ENCODE measurements at regions not wholly inside any gene's neighbourhood (a gene's known extent, or its start where the extent isn't known, plus 50 kb on each side); places are given as distances from the start of the nearest gene placed in this dataset.

DNA sequence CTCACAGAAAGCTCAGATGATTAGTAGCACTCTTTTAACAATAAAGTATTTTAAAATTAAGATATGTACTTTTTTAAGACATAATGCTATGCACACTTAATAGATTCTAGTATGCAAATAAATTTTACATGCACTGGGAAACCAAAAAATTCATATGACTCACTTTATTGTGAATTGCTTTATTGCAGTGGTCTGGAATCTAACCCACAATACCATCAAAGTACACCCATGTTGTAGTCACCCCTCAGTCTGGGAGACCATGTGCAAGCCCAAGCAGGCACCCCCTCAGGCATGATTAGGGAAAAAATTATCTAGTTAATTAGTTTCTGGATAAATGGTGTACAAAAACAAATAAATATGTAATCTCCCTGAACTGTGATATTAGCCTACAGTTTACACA is 649.0 kb upstream of the HS6ST1 start:
- DNase-seq: no peak

DNA sequence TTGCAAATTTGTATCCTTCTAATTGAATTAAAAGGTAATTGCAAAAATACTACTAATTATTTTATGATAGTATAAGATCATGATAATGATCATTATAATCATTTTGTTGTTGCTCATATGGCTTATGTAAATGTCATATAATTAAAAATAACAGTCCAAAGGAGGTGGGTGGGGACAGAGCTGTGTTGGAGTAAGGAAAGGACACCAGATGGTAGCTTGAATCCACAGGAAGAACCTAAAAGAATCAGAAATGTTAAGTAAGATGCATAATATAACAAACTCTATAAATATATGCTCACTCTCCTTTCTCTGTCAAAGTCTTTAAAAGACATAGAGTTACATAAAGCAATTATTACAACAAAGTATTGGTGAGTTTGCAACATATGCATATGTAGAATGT is 650.7 kb upstream of the HS6ST1 start:
- no peak for DNase-seq

DNA sequence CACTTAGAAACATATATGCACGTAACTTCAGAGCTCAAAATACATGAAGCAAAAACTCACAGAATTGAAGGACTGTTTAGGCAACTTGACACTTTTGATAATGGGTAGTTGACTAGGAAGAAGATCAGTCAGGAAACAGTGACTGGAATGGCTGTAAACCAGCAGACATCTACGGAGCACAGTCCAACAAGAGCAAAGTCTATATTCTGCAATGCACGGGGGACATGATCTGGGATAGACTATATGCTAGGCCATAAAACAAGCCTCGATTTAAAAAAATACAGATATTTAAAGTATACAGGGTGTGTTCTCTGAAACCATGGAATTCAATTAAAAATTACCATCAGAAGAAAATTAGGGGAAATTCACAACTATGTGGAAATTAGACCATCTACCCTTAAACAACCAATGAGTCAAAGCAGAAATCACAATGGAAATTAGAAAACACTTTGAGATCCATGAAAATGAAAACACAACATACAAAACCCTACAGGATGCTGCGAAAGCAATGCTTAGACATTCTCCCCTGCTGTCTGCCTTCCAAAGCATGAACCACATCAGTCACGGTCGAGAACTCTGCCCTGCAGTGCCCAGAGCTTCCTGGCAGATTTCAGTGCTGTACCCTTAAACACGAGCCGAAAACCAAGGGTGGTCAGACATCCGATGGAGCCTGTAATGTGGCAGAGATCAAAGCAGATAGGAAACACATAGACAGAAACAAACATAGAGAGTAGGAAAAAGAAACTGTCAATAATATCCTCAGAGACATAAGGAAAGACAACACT is 651.9 kb upstream of the HS6ST1 start:
- DNase-seq: no peak

DNA sequence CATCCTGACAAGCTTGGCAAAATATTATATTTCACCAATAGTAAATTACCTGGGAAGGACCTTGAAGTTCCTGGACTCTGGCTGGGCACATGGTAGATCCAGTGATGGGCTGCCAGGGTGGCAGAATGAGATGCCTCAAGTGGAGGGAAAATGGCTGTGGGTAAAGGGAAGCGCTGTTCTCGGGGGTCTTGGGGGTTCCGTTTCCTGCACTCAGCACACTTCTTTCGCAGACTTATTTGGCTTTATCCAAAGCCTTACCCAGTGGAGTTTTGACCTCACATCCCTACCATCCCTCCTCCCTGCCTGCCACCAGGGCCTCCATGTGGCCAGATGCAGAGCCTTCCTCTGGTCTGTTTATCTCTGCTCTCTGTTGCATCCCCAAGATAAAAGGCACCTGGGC is 654.9 kb upstream of the HS6ST1 start:
- DNase-seq: no peak

DNA sequence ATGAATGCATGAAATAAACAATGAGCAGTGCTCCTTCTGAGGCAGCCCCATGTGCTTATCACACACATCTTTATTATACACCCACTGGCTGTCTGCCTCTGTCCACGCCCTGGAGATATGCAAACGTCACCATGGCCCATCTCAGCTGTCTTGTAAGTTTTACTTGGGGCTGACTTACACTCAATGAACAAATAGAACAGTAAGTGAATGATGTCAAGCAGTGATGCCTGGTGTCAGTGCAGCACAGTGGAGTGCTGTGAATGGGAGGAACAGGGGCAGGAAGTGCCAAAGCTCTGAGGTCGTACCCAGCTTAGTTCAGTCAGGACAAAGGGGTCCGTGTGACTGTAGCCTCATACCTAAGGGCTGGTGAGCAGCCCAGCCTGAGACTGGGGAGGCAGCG is 659.5 kb upstream of the HS6ST1 start:
- no peak for DNase-seq

DNA sequence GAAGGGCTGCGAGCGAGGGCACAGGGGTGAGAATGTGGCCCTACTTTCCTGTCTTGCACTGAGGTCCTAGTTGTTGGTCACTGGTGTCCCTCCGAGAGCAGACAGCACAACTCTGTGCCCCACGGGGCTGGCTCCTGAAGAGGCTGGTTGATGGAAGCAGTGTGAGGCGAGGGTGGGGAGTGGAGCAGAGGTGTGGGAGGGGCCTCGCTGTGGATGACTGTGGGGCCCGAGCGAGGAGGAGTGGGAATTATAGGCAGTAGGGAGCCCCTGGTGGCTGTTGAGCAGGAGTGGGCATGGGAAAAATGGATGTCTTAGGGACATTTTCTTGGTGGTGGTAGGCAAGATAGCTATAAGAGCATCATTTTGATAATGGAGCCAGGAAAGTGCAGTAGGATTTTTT is 660.5 kb upstream of the HS6ST1 start:
- DNase-seq: no peak

DNA sequence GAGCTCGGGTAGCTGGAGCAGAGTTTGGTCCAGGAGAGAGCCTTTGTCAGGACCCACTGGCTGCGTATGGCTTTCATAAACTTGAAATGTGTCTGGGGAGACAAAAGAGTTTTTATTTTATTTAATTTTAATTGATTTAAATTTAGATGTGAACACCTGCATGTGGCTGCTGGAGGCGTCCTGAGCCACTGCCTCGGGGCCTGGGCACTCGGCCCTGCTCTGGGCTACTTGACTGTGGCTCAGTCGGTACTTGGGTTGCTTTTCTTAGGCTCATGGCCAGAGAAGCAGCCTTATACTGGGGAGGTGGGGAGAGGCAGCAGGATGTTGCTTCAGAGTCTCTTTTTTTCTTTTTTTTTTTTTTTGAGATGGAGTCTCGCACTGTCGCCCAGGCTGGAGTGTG is 661.8 kb upstream of the HS6ST1 start:
- DNase-seq: no peak

DNA sequence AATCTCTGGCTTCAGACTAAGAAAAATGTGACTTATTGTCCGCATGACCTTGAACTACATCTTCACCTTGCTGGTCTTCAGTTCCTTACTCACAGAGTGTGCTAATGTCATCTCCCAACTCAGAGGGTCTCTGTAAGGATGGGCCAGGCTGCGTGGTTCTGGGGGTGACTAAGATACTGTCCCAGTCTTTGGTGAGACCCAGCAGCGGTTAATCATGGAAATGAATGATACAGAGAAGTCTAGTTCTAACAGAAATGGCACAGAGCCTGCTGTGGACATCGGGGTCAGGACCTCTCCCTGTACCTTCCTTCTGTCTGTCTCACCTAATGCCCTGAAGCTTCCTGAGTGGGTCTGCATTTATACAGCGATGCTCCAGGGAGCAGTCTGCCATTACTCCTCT is 662.7 kb upstream of the HS6ST1 start:
- DNase-seq: no peak

DNA sequence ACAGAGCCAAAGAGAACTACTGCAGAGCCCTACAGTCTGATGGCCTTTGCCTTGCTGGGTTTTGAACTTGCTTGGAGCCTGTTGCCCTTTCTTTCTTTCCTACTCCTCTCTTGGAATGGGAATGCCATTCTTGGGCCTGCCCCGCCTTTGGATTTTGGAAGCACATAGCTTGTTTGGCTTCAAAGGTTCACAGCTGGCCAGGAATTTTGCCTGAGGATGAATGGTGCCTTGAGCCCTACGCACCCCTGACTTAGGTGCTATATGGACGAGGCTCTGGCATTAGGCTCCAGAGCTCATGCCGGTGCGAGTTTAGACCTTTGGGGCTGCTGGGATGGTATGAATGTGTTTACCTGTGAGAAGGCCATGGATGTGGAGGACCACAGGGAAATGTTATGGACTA is 663.3 kb upstream of the HS6ST1 start:
- DNase-seq: no peak

DNA sequence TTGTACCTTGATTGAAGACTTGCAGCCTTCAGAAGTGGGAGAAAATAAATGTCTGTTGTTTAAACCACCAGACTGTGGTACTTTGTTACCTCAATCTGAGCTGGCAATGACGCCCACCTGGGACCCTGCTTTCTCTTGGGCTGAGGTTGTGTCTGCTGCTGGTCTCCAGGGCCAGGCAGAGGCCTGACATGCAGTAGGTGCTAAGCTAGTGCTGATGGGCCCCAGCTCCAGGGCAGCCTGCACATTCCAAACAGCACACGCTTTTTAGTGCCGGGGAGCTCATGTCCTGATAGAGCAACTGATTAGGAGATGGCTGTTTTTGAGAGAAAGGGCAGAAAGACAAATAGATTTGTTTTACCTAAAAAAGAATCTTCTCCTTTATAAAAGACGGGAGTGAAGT is 664.0 kb upstream of the HS6ST1 start:
- no peak for DNase-seq

DNA sequence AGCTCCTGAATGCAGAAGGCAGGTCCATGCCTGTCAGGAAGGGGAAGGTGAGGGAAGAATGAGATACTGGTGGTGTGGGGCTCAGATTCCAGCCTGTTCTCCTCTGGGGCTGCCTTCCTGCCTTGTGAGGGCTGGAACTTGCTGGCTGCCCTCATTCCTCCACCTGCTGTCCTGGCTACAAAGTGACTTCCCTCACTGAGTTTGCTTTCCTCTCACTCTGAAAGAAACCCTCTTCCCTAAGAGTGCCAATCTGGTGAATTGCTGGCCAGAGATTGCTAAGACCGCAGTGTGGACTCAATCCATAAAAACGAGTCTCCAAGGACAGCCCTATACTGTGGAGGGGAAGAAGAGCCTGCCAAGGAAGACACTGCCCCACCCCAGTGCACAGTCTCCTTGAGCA is 664.4 kb upstream of the HS6ST1 start:
- no peak for DNase-seq

DNA sequence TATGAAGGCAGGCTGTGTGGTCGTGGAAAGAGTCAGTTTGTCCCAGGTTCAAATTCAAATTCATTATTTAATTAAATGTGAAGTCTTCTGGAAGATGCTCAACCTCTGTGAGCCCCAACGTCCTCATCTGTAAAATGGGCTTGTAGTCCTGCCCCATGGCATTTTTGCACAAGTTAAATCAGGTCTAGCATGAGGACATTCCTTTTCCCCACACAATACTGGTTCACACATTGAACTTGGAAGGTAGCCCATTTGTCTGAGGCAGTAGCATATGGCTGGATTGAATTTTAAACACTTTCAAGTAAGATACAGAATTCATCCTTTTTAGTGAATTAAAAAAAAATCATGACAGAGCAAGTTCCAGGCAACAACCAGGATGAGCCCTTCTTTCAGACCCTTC is 665.4 kb upstream of the HS6ST1 start:
- no peak for DNase-seq

DNA sequence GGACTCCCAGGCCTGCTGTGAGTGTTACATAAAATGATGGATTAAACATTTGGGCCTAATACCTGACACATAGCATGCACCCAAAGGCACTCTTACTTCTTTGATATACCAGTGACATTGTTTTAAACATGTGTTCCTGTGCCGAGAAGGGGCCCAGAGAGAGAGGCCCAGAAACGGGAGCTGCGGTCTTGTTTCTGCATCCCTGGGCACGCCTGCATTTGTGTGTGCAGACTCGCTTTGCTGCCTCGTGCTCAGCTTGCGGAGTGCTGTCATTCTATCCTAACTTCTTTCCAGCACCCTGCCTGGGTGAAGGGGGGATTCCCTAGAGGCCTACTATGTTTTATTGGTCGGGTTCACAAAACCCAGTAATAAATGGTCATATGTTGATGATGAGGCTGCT is 666.2 kb upstream of the HS6ST1 start:
- DNase-seq: no peak

DNA sequence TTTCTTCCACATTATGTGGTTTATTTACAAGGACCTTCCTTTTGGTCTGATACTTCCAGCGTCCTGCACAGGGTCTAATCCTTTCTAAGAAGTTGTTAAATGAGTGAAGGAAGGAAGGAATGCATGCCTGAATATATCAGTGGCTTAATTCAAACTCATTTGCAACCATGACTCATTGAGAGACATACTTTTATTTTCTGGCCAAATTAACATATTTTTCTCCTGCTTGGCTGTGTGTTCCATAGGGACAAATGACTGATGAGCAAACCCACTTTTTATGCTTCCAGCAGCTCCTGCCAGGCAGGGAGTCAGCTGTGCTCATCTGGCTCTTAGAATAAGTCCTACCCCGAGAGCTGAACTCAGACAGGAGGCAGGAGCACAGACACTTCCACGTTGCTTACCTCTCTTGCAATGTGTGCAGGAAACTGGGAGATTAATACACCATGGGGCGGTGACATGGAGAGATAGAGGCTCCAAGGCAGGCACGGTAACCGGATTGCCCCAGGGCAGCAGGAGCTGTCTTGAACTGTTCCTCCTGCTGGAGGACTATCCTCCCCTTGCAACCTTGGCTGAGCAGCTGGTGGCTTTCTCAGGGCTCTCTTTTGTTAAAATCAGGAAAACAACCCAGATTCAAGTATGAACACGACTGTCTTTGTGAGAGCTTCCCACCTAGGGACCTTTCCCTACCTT is 667.5 kb upstream of the HS6ST1 start:
- DNase-seq: no peak

DNA sequence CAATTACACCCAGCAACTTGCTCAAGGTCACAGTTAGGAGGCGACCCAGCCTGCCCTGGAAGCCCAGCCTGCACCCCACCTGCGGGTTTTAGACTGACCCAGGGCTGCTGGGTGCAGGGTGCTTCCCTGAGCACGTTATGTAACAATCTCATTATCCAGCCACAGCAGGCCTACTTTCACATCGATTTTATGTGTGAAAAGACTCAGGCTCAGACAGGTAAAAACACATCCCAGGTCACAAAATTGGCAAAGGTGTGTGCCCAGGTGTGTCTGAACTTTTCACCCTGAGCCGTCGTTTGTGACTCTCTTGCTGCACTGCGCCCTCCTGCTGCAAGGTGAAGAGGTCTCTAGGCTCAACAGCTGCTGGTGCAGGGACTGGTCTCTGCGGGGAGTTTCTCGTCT is 668.2 kb upstream of the HS6ST1 start:
- DNase-seq: no peak

DNA sequence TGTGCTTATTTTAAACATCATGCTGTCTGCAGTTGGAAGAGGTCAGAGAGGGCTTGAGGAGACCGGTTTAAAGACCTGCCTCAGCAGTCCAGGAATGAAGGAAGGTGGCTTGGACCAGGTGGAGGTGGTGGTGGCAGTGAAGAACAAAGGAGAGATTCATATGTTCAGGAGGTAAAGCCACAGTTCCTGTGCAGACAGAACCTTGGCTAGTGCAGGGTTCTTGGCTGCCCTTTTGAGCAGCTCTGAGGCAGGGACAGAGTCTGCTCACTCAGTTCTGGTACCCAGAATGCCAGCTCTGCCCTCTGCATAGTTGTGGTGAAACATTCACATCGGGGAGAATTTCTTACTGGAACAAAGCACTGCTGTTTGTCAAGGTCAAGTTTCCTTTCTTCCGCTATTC is 669.7 kb upstream of the HS6ST1 start:
- no peak for DNase-seq

DNA sequence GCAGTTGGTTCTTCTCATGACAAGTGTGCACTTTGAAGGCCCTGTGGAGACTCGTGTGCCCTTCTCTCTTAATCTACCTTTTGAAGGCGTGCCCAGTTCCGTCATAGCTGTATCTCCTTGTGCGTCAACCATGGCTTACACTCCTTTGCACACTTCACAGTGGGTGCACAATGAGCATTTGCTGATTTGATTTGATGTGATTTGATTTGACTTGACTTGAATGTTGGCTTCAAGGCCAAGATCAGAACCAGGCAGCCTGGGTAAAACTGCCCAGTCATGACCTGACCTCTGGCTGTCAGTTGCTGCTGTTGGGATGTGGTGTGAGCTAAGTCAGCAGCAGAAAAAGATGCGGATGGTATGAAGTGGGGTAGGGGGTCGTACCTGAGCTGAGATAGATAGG is 670.3 kb upstream of the HS6ST1 start:
- no peak for DNase-seq

DNA sequence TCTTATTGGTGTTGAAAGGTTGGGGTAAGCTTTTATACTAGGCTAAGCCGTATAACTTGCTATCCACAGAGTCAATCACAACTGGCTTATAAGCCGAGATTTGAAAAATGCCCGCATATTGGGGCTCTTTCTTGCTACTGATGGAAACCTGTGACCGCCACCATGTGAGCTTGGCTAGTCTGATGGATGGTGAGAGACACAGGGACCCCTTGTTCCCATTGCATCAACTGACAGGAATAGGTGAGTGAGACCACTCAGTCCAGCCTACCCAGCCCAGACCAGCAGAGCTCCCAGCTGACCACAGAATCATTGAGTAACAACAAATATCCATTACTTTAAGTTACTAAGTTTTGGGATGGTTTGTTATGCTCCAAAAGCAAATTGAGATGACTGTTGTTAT is 676.4 kb upstream of the HS6ST1 start:
- no peak for DNase-seq

DNA sequence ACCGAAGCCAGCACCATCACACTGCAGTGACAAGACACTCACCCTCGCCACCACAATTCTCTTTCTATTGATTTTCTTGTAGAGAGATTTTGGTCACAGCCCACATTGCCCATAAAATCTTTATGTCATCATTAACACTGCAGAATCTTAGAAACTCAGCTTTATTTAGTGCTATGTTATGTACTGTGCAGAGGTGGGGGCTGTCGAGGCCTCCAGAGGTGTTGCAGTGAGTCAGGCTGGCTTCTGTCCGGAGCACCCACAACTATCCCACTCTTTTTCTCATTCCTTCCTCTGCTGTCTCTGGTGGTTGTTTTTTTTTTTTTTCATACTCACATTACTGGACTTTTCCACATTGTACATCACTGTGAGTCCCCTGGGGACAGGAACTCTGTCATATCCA is 677.4 kb upstream of the HS6ST1 start:
- no peak for DNase-seq

DNA sequence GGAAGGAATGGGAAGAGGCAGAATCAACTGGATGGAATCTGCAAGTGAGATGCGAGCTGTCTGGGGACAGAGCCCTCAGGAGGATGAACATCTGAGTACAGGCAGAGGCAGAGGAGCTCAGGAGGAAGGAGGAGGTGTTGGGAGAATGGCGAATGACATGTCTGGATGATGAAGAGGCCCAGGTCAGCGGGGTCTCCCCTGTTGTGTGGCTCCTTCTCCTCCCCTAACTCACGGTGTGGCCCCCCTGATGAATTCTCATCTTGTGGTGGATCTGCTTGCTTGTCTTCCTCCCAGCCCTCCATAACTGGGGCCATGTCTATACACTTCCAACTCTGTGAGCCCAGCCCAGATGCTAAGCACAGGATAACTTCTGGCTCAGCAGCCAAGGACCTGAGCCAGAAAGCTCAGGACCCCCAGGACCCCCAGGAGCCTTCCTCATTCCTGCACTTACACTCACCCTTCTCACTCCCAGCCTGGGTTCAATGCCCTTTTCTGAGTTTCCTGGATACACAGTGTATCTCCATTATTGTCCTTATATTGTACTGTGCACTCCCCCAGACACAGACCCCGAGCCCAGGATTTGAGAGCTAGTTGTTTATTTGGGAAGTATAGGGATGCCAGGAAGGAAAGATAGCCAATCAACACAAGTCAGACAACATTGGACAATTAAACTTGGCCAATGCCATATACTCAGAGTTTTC is 678.6 kb upstream of the HS6ST1 start:
- no peak for DNase-seq

DNA sequence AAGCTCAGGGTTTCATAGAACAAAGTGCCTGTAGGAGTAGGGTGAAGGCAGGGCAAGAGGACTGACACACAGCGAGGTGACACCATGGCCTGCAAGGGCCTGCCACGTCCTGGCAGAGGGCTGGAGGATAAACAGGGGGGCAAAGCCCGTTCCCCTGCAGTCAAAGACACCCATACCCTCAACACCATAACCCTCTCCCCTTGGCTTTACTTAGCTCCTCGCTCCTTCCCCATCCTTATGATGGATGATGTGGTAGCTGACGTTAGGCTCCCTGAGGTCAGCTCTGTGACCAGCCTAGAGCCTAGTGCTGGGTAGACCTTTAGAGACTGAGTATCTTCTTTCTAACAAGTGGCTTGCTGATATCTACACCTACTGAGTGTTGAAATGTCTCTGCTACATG is 683.3 kb upstream of the HS6ST1 start:
- DNase-seq: no peak

DNA sequence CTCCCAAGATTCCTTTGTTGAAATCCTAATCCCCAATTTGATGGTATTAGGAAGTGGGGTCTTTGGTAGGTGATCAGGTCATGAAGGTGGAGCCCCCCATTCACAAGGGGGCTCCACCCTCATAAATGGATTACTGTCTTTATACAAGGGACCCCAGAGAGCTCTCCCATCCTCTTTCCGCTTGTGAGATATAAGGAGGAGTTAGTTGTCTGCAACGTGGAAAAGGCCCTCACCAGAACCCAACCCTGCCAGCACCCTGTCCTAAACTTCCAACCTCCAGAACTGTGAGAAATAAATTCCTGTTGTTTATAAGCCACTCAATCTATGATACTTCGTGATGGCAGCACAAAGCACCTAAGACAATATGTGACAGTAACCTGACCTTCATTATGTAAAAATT is 684.1 kb upstream of the HS6ST1 start:
- no peak for DNase-seq

DNA sequence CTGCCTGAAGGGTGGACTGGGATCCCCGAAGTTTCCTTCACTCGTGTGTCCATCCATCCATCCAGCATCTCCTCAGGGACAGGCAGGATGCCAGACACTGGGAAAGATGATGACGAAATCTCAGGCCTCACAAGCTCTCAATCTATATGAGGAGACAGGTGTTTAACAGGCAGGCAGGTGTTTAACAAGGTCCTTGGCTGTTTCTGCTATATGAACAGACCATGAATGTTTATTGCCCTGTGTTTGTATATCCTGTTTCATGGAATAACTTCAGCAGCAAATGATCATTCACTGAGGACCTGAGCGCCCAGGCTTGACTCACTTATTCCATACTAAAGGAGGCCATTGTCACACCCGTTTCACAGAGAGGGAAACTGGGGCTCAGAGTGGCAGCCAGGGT is 685.8 kb upstream of the HS6ST1 start:
- DNase-seq: no peak

DNA sequence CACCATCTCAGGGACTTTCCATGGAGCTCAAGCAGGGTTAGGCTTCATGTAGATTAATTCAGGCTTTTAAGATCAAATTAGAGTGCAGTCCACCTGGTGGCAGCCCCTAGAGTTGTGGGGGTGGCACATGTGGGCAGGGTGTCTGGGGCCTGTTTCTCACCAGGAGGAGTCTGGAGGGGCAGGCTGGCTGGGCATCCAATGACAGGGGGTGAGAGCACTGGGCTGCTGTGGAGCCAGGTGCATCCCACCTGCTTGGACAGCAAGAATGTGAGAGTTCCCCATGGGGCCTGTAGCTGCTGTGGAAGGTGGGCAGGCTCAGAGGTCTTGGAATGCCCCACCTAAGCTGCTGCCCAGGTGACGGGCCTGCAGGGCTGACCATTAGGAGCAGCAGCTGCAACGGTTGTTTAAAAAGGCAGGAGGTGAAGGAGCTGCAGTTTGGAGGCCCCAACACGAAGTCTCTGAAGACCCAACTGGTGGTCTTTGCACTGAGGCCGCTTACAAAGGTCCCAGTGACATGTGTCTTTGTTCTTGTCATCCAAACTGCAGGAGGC is 686.3 kb upstream of the HS6ST1 start:
- no peak for DNase-seq

Measured in HCEC 1CT (cell line).